ENCODE measurements at regions not wholly inside any gene's neighbourhood (a gene's known extent, or its start where the extent isn't known, plus 50 kb on each side); places are given as distances from the start of the nearest gene placed in this dataset.

DNA sequence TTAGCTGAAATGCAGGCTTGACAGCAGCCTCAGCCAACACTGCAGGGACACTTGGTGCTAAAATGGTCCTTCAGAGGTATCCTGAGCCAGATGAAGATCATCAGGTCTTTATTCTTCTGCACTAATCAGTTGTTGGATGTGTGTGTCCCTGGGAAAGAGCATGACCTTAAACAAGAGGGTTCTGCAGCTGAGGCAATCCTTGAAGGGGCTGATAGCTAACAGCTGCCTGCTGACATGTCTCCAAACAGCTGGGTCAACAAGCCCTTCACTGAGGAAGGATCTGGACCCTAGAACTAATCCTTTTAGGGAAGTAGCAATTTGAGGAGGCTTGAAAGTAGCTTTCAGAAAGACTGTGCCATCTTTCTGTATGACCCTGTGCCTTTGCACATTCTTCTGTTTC lies 376.3 kb upstream of the ACTBL2 start:
- Histone ChIP-seq H3K27ac (ENCODE audit: insufficient read depth, low read depth, low read length, poor library complexity, severe bottlenecking) (no peak overlapping the region), H3K9me3 (ENCODE audit: control insufficient read depth, low read length) (no peaks in the 10 kb centered on the region), H3K36me3 (ENCODE audit: control insufficient read depth, insufficient read depth, low read length) (no peaks in the 10 kb centered on the region), H3K4me1 (ENCODE audit: control insufficient read depth, insufficient read depth, low read length) (no peaks in the 10 kb centered on the region), H3K27me3 (ENCODE audit: control insufficient read depth, insufficient read depth, low read length, poor library complexity, severe bottlenecking) (no peaks in the 10 kb centered on the region), H3K4me3 (ENCODE audit: insufficient read depth, low read depth, low read length) (no peak overlapping the region)

DNA sequence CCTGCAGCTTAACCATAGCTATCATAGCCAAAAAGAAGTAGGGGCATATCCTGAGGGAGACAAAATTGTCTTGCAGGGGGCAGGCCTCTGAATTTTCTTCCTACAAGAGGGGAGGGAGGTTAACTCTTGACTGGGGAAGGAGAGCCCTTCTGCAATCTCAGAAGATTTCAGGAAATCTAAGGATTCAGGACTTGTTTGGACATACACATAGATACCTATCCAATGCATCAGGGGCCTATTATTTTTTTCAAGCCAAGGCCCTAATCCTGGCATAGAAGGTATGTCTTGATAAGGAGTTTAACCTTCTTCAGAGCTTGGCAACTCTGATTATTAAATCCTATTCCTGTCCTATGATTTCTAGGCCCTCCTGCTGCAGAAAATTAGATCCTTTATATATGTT lies 375.1 kb upstream of the ACTBL2 start:
- Histone ChIP-seq H3K4me1 (ENCODE audit: control insufficient read depth, insufficient read depth, low read length) (no peaks in the 10 kb centered on the region), H3K36me3 (ENCODE audit: control insufficient read depth, insufficient read depth, low read length) (no peaks in the 10 kb centered on the region), H3K4me3 (ENCODE audit: insufficient read depth, low read depth, low read length) (no peak overlapping the region), H3K27ac (ENCODE audit: insufficient read depth, low read depth, low read length, poor library complexity, severe bottlenecking) (no peak overlapping the region), H3K27me3 (ENCODE audit: control insufficient read depth, insufficient read depth, low read length, poor library complexity, severe bottlenecking) (no peaks in the 10 kb centered on the region), H3K9me3 (ENCODE audit: control insufficient read depth, low read length) (no peaks in the 10 kb centered on the region)

DNA sequence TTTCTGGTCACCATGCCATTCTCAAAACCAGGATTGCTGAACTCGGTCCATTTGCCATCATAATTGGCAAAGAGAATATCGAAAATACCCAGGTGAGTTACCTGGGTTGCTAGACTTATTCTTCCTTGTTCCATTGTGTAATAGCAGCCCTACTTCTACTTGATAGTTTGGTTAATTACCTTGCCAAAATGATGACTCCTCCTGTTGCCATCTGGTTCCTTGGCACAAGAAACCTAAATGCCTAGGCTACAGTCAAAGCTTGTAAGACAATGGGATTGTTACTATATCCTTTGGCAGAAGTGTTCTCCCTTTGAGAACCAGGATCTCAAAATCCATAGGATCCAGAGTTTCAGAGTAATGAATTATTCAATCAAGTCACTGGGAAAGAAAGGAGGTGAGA lies 373.2 kb upstream of the ACTBL2 start:
- H3K27ac ChIP-seq (ENCODE audit: insufficient read depth, low read depth, low read length, poor library complexity, severe bottlenecking), result no peak overlapping the region
- no peak overlapping the region for H3K4me3 ChIP-seq (ENCODE audit: insufficient read depth, low read depth, low read length)
- no peaks in the 10 kb centered on the region for H3K9me3 ChIP-seq (ENCODE audit: control insufficient read depth, low read length)
- H3K36me3 ChIP-seq (ENCODE audit: control insufficient read depth, insufficient read depth, low read length), result no peaks in the 10 kb centered on the region
- H3K27me3 ChIP-seq (ENCODE audit: control insufficient read depth, insufficient read depth, low read length, poor library complexity, severe bottlenecking), result no peaks in the 10 kb centered on the region
- no peaks in the 10 kb centered on the region for H3K4me1 ChIP-seq (ENCODE audit: control insufficient read depth, insufficient read depth, low read length)
- WGBS, 2 experiments, result 96 to 97% methylated on average over 2 of the region's 2 CpGs

- no peaks in the 10 kb centered on the region for H3K27me3 ChIP-seq (ENCODE audit: control insufficient read depth, insufficient read depth, low read length, poor library complexity, severe bottlenecking)
- H3K36me3 ChIP-seq (ENCODE audit: control insufficient read depth, insufficient read depth, low read length), result no peaks in the 10 kb centered on the region
- 93 to 94% methylated on average over 1 to 3 of the region's 3 CpGs for WGBS, 2 experiments
- H3K9me3 ChIP-seq (ENCODE audit: control insufficient read depth, low read length), result no peaks in the 10 kb centered on the region
- H3K4me1 ChIP-seq (ENCODE audit: control insufficient read depth, insufficient read depth, low read length), result no peaks in the 10 kb centered on the region
- H3K27ac ChIP-seq (ENCODE audit: insufficient read depth, low read depth, low read length, poor library complexity, severe bottlenecking), result no peak overlapping the region
- no peak overlapping the region for H3K4me3 ChIP-seq (ENCODE audit: insufficient read depth, low read depth, low read length)
Measured at GRCh38 chr5:57853929-57854697, 371.5 kb upstream of the ACTBL2 start.

DNA sequence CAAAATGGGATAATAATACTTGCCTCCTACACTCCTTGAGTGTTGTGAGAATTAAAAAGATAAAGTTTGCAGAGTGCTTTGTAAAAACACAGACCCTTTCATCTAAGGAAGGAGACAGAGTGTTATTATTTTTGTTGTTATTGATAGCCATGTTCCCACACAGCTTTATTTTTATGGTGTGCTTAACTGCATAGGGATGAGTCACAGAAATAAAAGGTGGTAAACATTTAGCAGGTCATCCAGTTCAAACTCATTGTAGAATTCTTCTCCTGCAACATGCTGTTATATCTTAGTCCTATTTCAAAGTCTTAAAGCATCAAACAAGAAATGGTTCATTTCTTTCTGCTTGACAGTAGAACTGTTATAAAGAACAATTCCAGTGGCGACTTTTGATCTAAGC lies 367.5 kb upstream of the ACTBL2 start:
- Histone ChIP-seq H3K27ac (ENCODE audit: insufficient read depth, low read depth, low read length, poor library complexity, severe bottlenecking) (no peak overlapping the region), H3K9me3 (ENCODE audit: control insufficient read depth, low read length) (no peaks in the 10 kb centered on the region), H3K4me3 (ENCODE audit: insufficient read depth, low read depth, low read length) (no peak overlapping the region), H3K36me3 (ENCODE audit: control insufficient read depth, insufficient read depth, low read length) (no peaks in the 10 kb centered on the region), H3K4me1 (ENCODE audit: control insufficient read depth, insufficient read depth, low read length) (no peaks in the 10 kb centered on the region), H3K27me3 (ENCODE audit: control insufficient read depth, insufficient read depth, low read length, poor library complexity, severe bottlenecking) (no peaks in the 10 kb centered on the region)
- 95 to 97% methylated on average over 1 of the region's 1 CpG for WGBS, 2 experiments

- H3K4me1 ChIP-seq (ENCODE audit: control insufficient read depth, insufficient read depth, low read length), result peaks cover 13% of the 10 kb centered on the region
- H3K9me3 ChIP-seq (ENCODE audit: control insufficient read depth, low read length), result no peaks in the 10 kb centered on the region
- no peak overlapping the region for H3K4me3 ChIP-seq (ENCODE audit: insufficient read depth, low read depth, low read length)
- H3K27ac ChIP-seq (ENCODE audit: insufficient read depth, low read depth, low read length, poor library complexity, severe bottlenecking), result no peak overlapping the region
- no peaks in the 10 kb centered on the region for H3K36me3 ChIP-seq (ENCODE audit: control insufficient read depth, insufficient read depth, low read length)
- 89 to 96% methylated on average over 2 of the region's 2 CpGs for WGBS, 2 experiments
- no peaks in the 10 kb centered on the region for H3K27me3 ChIP-seq (ENCODE audit: control insufficient read depth, insufficient read depth, low read length, poor library complexity, severe bottlenecking)
Measured at GRCh38 chr5:57845025-57845424, 362.4 kb upstream of the ACTBL2 start.

DNA sequence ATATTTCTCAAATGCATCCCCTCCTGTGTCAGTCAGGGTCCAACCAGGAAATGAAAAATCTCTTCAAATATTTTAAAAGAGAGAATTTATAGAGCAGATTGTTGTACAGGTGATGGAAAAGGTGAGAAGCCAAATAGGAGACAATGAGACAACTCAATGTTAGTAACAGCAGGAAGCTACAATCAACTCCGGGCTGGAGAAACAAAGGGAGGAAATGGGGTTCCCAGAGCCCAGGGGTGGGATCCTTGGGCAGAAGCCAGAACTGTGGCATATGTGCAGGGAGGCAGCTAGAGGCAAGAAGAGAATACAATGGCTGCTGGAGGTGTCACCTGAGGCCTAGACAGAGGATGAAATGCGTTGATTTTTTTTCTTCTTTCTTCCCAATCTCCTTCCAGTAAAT lies 361.8 kb upstream of the ACTBL2 start:
- Histone ChIP-seq H3K4me3 (ENCODE audit: insufficient read depth, low read depth, low read length) (no peak overlapping the region), H3K9me3 (ENCODE audit: control insufficient read depth, low read length) (no peaks in the 10 kb centered on the region), H3K27ac (ENCODE audit: insufficient read depth, low read depth, low read length, poor library complexity, severe bottlenecking) (no peak overlapping the region), H3K4me1 (ENCODE audit: control insufficient read depth, insufficient read depth, low read length) (peaks cover 13% of the 10 kb centered on the region), H3K27me3 (ENCODE audit: control insufficient read depth, insufficient read depth, low read length, poor library complexity, severe bottlenecking) (no peaks in the 10 kb centered on the region), H3K36me3 (ENCODE audit: control insufficient read depth, insufficient read depth, low read length) (no peaks in the 10 kb centered on the region)
- 93 to 97% methylated on average over 2 of the region's 2 CpGs for WGBS, 2 experiments

- Histone ChIP-seq H3K4me3 (ENCODE audit: insufficient read depth, low read depth, low read length) (no peak overlapping the region), H3K27ac (ENCODE audit: insufficient read depth, low read depth, low read length, poor library complexity, severe bottlenecking) (no peak overlapping the region), H3K4me1 (ENCODE audit: control insufficient read depth, insufficient read depth, low read length) (peaks cover 13% of the 10 kb centered on the region), H3K27me3 (ENCODE audit: control insufficient read depth, insufficient read depth, low read length, poor library complexity, severe bottlenecking) (no peaks in the 10 kb centered on the region), H3K36me3 (ENCODE audit: control insufficient read depth, insufficient read depth, low read length) (no peaks in the 10 kb centered on the region), H3K9me3 (ENCODE audit: control insufficient read depth, low read length) (no peaks in the 10 kb centered on the region)
- WGBS, 2 experiments, result 97 to 100% methylated on average over 2 of the region's 2 CpGs
Measured at GRCh38 chr5:57843059-57843367, 360.4 kb upstream of the ACTBL2 start.

GRCh38 chr5:57842364-57843058 lies 359.9 kb upstream of the ACTBL2 start:
- H3K36me3 ChIP-seq (ENCODE audit: control insufficient read depth, insufficient read depth, low read length), result no peaks in the 10 kb centered on the region
- H3K9me3 ChIP-seq (ENCODE audit: control insufficient read depth, low read length), result no peaks in the 10 kb centered on the region
- WGBS, 2 experiments, result 85 to 92% methylated on average over 2 of the region's 3 CpGs
- no peak overlapping the region for H3K27ac ChIP-seq (ENCODE audit: insufficient read depth, low read depth, low read length, poor library complexity, severe bottlenecking)
- no peak overlapping the region for H3K4me3 ChIP-seq (ENCODE audit: insufficient read depth, low read depth, low read length)
- peaks cover 13% of the 10 kb centered on the region for H3K4me1 ChIP-seq (ENCODE audit: control insufficient read depth, insufficient read depth, low read length)
- H3K27me3 ChIP-seq (ENCODE audit: control insufficient read depth, insufficient read depth, low read length, poor library complexity, severe bottlenecking), result no peaks in the 10 kb centered on the region

- Histone ChIP-seq H3K4me1 (ENCODE audit: control insufficient read depth, insufficient read depth, low read length) (peaks cover 13% of the 10 kb centered on the region), H3K27ac (ENCODE audit: insufficient read depth, low read depth, low read length, poor library complexity, severe bottlenecking) (peak overlapping the region; percentile 27), H3K36me3 (ENCODE audit: control insufficient read depth, insufficient read depth, low read length) (no peaks in the 10 kb centered on the region), H3K9me3 (ENCODE audit: control insufficient read depth, low read length) (no peaks in the 10 kb centered on the region), H3K4me3 (ENCODE audit: insufficient read depth, low read depth, low read length) (no peak overlapping the region), H3K27me3 (ENCODE audit: control insufficient read depth, insufficient read depth, low read length, poor library complexity, severe bottlenecking) (no peaks in the 10 kb centered on the region)
- WGBS, 2 experiments, result 28 to 34% methylated on average over 4 of the region's 5 CpGs
Measured at GRCh38 chr5:57841676-57842363, 359.2 kb upstream of the ACTBL2 start.

All from ectodermal cell (in vitro differentiated cells).